ENCODE measurements at regions not wholly inside any gene's neighbourhood (a gene's known extent, or its start where the extent isn't known, plus 50 kb on each side); places are given as distances from the start of the nearest gene placed in this dataset.

GRCh38 chr2:38163006-38163405 is 87.1 kb upstream of the CYP1B1 start:
- DNase-seq (ENCODE audit: low read depth in 2 of 2) = no peak
- Histone ChIP-seq H3K36me3 (ENCODE audit: control insufficient read depth, insufficient read depth, low read length) (no peaks in the 10 kb centered on the region), H3K9me3 (ENCODE audit: control insufficient read depth, insufficient read depth, low read depth, low read length) (no peaks in the 10 kb centered on the region), H4K20me1 (ENCODE audit: control insufficient read depth, extremely low read depth, insufficient read depth, low read length) (no peaks in the 10 kb centered on the region), H3K79me2 (ENCODE audit: control insufficient read depth, insufficient read depth, low read length) (no peaks in the 10 kb centered on the region), H3K4me3 (replicated peaks in 1 of 4; ENCODE audit: control extremely low read depth in 1 of 4, insufficient read depth in 1 of 4, low read depth in 3 of 4, low read length in 4 of 4) (no peak overlapping the region), H3K4me2 (ENCODE audit: extremely low read depth, insufficient read depth, low read length) (no peak overlapping the region), H3K27ac (ENCODE audit: insufficient read depth, low read length) (no peak overlapping the region), H3K27me3 (ENCODE audit: control insufficient read depth, insufficient read depth, low read length) (no peaks in the 10 kb centered on the region), H3K9ac (ENCODE audit: insufficient read depth, low read length) (no peak overlapping the region), H3K4me1 (ENCODE audit: control insufficient read depth, extremely low read depth, insufficient read depth, low read length) (peaks cover 2% of the 10 kb centered on the region), H2AFZ (ENCODE audit: low read length) (no peak overlapping the region)
- TF ChIP-seq EZH2 (IDR thresholded peaks at IDR 0.05; ENCODE audit: low read length, missing control alignments) (no peak), CTCF (conservative IDR thresholded peaks at IDR 0.05 in 1 of 2, IDR thresholded peaks at IDR 0.05 in 1 of 2; ENCODE audit: low read depth in 1 of 2, low read length in 2 of 2) (no peak)

GRCh38 chr2:38160516-38160915 is 84.6 kb upstream of the CYP1B1 start:
- Histone ChIP-seq H3K9me3 (ENCODE audit: control insufficient read depth, insufficient read depth, low read depth, low read length) (no peaks in the 10 kb centered on the region), H3K79me2 (ENCODE audit: control insufficient read depth, insufficient read depth, low read length) (no peaks in the 10 kb centered on the region), H3K4me2 (ENCODE audit: extremely low read depth, insufficient read depth, low read length) (no peak overlapping the region), H2AFZ (ENCODE audit: low read length) (no peak overlapping the region), H3K27me3 (ENCODE audit: control insufficient read depth, insufficient read depth, low read length) (no peaks in the 10 kb centered on the region), H3K4me1 (ENCODE audit: control insufficient read depth, extremely low read depth, insufficient read depth, low read length) (peaks cover 2% of the 10 kb centered on the region), H4K20me1 (ENCODE audit: control insufficient read depth, extremely low read depth, insufficient read depth, low read length) (no peaks in the 10 kb centered on the region), H3K27ac (ENCODE audit: insufficient read depth, low read length) (no peak overlapping the region), H3K4me3 (replicated peaks in 1 of 4; ENCODE audit: control extremely low read depth in 1 of 4, insufficient read depth in 1 of 4, low read depth in 3 of 4, low read length in 4 of 4) (no peak overlapping the region), H3K36me3 (ENCODE audit: control insufficient read depth, insufficient read depth, low read length) (no peaks in the 10 kb centered on the region), H3K9ac (ENCODE audit: insufficient read depth, low read length) (no peak overlapping the region)
- no peak for DNase-seq (ENCODE audit: low read depth in 2 of 2)
- TF ChIP-seq EZH2 (IDR thresholded peaks at IDR 0.05; ENCODE audit: low read length, missing control alignments) (no peak), CTCF (conservative IDR thresholded peaks at IDR 0.05 in 1 of 2, IDR thresholded peaks at IDR 0.05 in 1 of 2; ENCODE audit: low read depth in 1 of 2, low read length in 2 of 2) (no peak)

- Histone ChIP-seq H3K9me3 (ENCODE audit: control insufficient read depth, insufficient read depth, low read depth, low read length) (no peaks in the 10 kb centered on the region), H3K4me1 (ENCODE audit: control insufficient read depth, extremely low read depth, insufficient read depth, low read length) (peaks cover 2% of the 10 kb centered on the region), H3K27ac (ENCODE audit: insufficient read depth, low read length) (no peak overlapping the region), H4K20me1 (ENCODE audit: control insufficient read depth, extremely low read depth, insufficient read depth, low read length) (no peaks in the 10 kb centered on the region), H2AFZ (ENCODE audit: low read length) (no peak overlapping the region), H3K4me2 (ENCODE audit: extremely low read depth, insufficient read depth, low read length) (no peak overlapping the region), H3K27me3 (ENCODE audit: control insufficient read depth, insufficient read depth, low read length) (no peaks in the 10 kb centered on the region), H3K9ac (ENCODE audit: insufficient read depth, low read length) (no peak overlapping the region), H3K36me3 (ENCODE audit: control insufficient read depth, insufficient read depth, low read length) (no peaks in the 10 kb centered on the region), H3K4me3 (replicated peaks in 1 of 4; ENCODE audit: control extremely low read depth in 1 of 4, insufficient read depth in 1 of 4, low read depth in 3 of 4, low read length in 4 of 4) (no peak overlapping the region), H3K79me2 (ENCODE audit: control insufficient read depth, insufficient read depth, low read length) (no peaks in the 10 kb centered on the region)
- TF ChIP-seq CTCF (conservative IDR thresholded peaks at IDR 0.05 in 1 of 2, IDR thresholded peaks at IDR 0.05 in 1 of 2; ENCODE audit: low read depth in 1 of 2, low read length in 2 of 2) (no peak), EZH2 (IDR thresholded peaks at IDR 0.05; ENCODE audit: low read length, missing control alignments) (no peak)
- DNase-seq (ENCODE audit: low read depth in 2 of 2) = peak in 1 of 2 donors; percentile 43
Observed at GRCh38 chr2:38159597-38159996, 83.6 kb upstream of the CYP1B1 start.
